HG02642 (cell line): ENCODE measurements at regions not wholly inside any gene's neighbourhood (a gene's known extent, or its start where the extent isn't known, plus 50 kb on each side); places are given as distances from the start of the nearest gene placed in this dataset.

Experiments
- ATAC-seq: cut with Tn5 transposase; IDR thresholded peaks from one replicate; pipeline ENCODE4 v1.9.1; 2021; ENCODE audit warnings: mild to moderate bottlenecking; ENCODE audit not compliant: unreplicated experiment, poor library complexity

DNA sequence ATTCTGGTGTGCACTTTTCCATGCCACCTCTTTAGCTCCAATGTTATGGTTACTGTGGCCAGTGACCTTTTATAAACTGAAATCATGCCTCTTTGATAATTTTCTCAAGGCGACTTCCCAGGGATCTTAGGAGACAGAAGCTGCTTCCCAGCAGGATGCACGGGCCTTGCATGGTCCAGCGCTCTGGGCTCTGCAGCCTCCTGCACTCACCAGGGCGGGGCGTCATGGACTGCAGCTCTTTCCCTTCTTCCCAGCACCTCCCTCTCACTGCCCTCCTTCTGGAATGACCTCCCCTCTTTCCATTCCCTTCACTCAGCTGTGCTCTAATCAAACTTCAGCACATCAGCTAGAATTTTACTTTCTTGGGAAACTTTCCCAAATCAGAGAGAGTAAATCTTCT, 318.3 kb downstream of the IRS2 start:
- ATAC-seq = no peak

DNA sequence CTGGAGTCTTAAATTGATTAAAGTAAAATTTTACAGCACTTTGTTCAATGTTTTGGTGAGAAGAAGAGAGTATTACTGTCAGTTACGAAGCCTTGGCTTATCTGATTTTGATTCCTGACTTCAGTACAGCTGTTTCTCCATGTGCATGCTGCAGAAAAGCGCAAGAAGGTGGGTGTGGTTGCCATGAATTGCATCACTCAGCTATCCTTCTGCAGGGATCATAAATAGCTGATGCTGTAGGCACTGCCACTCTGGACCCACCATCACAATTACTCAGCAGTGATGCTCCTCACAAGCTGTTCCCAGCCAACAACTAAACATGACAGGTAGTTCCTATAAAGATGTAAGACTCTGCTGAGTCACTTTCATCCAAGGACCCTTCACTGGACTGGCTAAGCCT, 321.2 kb downstream of the IRS2 start:
- no peak for ATAC-seq

DNA sequence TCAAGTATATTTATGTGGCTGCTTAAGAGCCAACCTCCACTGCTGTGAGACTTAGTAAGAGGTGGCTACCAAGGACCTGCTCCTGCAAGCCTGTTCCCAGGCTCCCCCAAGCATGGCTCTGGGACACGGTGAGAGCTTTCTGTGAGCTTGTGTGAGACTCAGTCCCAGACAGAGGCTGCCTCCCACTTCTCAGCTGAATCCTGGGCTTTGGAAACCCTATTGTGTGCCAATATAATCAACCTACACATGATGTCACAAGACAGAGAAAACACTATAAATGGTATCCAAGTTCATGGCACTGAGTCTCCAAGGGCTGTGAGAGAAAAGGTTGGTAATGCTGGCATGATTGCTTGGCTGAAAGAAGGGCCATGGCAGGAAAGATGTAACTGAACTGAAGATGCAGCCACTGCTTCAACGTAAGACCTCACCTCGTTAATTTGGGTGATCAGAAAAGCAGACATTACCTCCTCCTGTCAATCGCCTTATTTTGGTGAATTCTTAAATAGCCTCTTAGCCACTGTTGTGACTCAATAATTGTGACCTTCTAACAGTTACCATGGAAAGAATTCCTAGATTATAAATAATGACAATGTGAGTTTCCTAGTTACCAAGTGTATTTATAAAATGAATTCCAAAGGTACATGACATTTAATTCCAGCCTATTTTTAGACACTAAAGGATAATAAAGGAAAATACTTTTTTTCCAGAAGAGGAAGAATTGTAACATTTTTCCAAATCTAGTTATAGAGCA, 332.0 kb downstream of the IRS2 start:
- ATAC-seq = no peak

DNA sequence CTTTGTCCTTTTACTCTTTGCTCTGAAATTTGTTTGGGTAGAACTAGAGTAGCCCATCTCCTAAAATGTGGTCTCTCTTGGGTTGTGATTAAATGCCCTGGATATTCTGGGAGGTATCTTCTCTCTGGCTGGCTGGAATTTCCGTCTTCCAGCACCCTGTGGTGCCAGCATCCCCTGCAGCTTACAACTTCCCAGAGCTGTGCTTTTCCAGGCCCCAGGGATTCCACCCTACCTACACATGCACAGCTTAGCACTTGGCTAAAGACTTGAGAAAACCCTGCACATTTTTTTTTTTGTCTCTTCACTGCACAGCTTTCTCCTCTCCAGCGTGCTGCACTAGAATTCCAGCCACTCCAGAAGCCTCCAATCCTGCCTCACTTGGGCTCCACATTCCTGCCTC, 334.7 kb downstream of the IRS2 start:
- ATAC-seq = no peak

DNA sequence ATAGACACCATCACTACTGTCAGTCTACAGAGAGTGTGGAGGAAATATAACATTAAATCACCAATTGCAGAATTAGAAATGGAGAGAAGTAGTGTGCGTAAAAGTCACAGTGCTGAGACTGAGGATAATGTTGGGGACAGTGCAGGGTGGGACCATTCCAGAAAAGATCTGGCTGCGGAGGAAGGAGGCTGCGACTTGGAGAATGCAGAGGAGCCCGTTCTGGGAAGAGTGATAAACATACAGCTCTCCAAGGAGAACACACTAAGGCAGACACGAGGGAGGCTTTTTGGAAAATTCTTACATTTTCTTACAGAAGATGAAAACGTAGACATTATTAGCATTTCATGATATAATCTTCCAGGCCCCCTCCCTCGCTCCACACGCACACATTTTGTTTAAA, 337.8 kb downstream of the IRS2 start:
- no peak for ATAC-seq

DNA sequence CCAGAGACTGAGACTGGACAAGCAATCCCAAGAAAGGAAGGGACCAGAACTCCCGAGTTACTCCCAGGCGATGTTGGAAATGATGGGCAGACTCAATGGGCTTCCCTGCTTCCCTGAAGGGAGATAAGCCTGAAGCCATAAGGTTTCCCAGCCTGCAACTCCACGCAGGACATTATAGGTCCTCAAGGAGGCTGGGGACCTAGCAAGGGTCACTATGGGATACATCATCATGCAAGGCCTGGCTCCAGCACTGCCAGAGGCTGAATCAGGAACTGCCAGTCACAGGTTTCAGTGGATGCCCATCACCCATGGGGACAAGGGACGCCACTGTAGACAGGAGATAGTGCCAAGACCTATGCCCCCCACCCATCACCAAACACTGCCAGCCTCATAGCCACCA, 338.7 kb downstream of the IRS2 start:
- ATAC-seq = no peak

DNA sequence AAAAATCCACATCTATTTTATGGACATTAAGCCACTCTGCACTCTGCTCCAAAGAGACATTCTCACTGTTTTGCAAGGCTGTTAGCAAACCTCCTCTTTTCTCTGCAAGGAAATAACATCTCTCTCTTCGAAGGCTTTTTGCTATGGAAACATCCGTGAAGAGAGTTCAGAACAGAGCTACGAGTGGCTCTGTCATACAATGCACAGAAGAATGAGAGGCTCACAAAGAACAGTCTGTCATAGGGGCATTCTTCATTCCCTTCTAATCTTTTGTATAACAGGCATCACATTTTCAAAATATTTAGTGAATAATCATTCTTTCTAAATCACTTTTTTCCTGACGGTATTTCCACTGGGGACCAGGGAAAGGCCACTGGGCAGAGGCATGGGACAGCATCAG, 346.1 kb downstream of the IRS2 start:
- no peak for ATAC-seq

DNA sequence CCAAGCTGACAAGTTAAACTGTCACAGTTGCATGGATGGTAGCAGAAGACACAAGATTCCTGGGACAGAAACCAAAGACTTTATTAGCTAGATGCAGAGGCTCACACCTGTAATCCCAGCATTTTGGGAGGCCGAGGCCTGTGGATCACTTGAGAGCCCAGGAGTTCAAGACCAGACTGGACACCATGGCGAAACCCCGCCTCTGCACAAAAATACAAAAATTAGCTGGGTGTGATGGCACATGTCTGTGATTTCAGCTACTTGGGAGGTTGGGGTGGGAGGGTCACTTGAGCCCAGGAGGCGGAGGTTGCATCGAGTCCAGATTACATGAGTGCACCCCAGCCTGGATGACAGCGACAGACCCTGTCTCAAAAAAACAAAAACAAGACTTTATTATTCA, 346.6 kb downstream of the IRS2 start:
- no peak for ATAC-seq

DNA sequence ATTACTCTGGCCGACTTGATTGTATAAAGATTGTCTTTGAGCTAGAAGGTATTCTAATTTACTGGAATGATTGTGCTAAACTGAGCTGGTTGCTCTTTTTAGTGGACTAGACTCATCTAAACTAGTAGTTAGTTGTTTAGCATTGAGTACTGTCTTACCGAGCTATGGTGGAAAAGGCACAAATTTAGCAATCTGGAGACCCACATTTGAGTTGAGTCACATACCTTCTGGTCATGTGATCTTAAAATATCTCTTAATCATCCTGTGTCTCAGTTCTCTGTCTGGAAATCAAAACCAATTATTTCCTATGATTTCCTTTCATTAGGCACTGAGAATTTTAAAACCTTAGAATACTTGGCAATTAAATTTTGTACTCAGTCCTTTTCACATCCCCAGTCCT, 349.5 kb downstream of the IRS2 start:
- no peak for ATAC-seq

DNA sequence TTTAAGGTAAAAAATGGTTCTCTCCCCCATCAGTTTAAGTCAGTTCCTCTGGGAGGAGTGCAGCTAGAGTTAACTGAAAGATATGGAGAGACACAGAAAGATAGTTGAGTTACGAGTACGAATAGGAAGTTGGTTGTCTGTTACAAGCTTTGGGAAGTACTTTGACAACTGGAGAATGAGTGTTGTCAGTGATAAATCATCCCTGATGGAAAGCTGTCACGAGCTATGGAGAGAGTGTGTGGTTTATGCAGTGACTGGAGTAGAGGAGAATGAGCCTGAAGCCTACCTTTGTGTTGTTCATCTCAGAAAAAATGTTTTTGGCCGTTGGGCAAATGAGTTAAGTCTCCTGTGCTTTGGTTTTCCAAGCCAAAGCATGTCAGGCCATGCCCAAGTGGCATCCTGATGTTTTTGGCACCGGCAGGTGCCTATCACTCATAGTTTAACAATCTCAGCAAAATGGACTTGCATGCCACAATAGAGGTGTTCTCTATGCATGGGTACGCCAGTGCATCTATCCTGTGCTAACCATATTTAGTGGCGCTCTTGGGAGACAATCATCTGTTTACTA, 350.2 kb downstream of the IRS2 start:
- no peak for ATAC-seq

DNA sequence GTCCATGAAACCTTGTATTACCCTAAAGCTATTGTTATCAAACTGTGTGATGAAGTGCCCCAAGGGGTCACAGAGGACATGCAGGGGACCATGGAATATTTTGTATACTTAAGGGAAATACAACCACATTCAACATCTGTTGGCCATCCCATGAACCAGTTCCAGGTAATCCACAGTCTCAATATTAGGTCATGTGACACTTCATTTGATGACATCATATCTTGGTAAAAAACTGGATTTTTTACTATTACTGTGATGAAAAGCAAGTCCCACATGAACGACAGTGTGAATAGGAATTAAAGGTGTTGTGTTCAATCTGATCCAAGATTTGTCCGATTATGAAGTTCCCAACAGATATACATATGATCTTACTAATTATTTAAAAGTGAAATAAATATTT, 355.2 kb downstream of the IRS2 start:
- ATAC-seq = no peak

DNA sequence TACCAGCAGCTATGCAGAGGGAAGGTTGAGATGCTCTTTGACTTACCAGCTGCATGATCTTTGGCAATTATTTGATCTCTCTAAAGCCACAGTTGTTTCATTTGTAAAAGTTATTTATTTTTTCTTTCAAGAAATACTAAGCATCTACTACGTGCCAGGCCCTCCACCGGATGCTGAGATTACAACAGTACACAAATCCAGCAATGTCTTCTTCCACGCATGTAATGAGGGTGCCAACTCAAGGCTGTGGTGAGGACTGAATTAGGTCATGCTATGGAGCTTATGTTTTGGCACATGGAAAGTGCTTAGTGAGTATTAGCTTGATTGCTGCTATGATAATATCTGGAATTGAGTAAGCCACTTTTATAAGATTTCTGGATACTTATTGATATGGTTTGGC, 358.2 kb downstream of the IRS2 start:
- no peak for ATAC-seq

DNA sequence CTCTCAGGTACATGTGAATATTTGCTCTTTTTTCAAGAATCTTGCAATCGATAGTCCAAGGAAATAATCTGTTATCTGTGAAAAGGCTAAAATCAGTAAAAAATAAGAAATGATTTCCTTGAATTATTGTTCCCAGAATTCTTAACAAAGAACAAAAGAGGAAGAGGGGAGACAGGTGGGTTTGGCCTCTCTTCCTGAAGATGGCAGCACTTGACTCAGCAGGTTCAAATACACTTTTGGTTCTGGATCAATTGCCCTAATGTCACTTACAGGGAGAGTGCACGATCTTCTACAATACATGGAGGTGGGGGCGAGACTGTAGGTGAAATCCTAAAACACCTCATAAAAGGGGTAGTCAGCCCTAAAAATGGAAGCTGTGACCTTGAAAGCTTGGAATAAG, 358.7 kb downstream of the IRS2 start:
- ATAC-seq = no peak

DNA sequence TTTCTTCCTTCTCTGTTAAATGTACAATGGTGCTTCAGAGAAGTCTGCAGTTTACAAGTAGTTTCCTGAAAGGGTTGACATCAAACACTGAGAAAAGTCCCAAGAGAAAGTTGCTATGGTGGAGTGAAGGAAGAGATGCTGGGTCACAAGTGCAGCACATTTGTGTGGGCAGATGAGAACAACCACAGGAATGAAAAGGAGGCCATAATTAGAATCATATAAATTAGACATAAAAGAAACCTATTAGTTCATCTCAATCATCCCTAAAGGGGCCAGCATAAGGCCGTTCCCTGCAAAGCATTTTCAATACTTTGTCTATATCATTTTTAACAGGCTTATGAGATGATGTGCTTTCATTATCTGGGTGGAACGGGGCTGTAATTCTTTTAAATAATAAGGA, 359.2 kb downstream of the IRS2 start:
- no peak for ATAC-seq

DNA sequence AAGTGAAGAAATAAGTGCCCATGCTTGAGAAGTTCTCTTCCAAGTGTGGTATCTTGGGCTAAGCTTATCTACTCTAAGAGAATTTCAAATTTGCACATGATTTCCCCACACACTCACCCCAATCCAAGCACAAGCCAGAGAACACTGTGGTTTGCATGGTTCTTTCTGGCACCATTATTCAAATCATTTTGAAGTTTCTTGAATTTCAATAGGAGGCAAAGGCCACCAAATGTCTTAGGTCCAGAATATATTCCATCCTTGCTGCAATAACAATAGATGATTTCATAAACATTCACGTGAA, 359.7 kb downstream of the IRS2 start:
- no peak for ATAC-seq

DNA sequence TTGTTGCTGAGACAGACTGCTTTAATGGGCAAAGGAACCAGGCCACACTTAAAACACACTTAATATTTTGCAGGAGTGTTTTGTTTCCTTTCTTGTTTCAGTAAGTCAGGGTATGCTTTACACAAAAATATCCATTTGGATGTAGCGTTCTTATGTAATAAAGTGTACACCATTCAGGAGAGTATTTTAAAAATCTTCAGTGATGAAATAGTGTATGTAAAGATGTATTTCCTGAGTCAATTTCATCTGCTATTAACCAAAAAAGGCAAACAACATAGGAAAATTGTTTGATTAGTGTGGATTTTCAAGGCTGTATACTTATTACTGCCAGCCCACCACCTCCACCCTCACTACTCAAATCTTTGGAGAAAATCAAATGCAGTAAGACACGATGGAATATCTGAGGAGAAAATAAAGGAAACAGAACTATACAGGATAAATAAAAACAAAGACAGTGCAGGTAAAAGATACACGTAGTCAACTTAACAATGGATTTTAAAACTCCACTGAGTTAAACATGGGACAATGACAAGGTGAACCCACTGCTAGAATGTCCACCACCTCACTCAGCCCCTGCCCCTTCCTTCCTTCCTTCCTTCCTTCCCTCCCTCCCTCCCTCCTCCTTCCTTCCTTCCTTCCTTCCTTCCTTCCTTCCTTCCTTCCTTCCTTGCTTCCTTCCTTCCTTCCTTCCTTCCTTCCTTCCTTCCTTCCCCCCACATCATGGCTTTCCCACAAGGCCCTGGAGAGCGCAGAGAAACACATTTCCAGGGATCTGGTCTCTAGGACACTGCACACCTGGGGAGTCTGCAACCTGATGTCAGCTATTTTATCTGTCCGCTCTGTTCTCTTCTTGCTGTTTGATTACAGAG, 360.3 kb downstream of the IRS2 start:
- no peak for ATAC-seq

DNA sequence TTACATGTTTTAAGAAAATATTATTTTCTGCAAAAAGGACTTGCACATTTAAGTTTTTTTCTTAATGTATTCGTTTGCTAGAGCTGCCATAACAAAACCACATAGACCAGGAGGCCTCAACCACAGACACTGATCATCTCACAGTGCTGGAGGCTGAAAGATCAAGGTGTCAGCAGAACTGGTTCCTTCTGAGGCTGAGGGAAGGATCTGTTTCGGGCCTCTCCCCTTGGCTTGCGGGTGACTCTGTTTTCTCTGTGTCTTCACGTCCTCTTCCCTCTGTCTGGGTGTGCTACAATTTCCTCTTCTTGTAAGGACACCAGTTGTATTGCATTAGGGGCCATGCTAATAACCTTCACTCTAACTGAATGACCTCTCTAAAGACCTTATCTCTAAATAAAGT, 364.2 kb downstream of the IRS2 start:
- ATAC-seq = no peak

DNA sequence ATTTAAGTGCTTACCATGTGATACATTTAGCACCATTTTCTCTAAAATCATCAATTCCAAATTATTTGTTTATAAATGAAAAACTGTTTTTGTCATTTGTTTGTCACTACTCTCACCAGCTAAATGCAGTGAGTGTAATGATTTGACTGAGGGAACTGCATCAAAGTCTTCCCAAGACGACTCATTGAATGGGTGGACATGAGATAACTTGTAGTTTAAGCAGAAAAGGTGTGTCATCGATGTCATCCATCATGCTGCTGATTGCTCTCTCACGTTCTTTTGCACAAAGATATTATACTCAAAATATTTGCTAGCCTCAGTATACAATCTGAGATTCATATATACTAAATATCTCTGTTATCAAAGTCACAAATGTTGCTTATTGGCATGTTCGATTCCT, 366.5 kb downstream of the IRS2 start:
- ATAC-seq = no peak

DNA sequence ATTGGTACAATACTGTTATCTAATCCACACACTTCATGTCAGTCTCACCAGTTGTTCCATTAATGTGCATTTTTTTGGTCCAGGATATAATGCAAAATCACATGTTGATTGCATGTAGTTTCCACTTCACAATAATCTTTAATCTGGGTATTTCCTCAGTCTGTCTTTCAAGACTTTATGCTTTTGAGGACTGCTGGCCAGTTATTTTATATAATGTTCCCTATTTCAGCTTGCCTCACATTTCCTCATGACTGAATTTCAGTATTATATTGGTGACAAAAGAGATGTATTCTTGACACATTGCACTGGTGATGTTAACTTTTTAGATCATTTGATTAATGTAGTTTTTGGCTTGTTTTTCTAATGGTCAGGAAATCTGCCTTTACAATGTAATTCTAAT, 368.3 kb downstream of the IRS2 start:
- no peak for ATAC-seq

DNA sequence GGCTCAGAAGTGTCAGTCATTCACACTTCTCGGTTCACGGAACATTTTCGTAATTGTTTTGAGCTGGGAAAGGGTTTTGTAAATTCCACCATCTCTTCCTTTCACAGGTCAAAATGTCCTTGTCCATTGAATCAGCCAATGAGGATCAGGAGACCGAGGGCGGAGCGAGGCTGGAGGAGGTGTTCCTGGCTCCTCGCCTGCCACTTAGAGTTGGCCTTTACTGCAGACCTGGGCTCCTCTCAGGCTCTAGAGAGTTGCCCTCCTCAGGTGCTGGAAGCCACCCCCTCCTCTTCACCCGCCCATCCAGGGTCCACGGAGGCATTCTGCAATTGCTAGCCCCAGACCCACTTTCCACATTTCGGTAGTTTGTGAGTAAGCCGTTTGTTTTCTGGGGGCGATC, 370.4 kb downstream of the IRS2 start:
- no peak for ATAC-seq

DNA sequence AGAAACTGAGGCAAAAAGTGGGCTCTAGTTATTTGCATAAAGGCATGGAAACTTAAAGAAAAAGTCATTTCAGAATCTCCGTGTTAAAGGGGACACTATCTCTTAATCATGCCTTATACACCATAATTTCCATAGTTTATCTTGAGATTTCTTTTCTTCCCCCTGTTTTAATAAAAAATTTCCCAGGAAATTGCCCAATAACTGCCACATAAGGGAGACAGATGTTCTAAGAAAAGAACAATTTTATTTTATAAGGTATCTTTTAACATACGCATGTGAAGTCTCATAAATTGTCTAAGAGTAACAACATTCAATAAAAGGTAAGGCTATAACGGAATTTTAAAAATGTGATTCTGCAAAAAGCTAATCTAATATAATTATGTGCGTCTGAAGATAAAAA, 371.3 kb downstream of the IRS2 start:
- ATAC-seq = no peak
